ENCODE measurements at regions not wholly inside any gene's neighbourhood (a gene's known extent, or its start where the extent isn't known, plus 50 kb on each side); places are given as distances from the start of the nearest gene placed in this dataset.
"Not testable (repeated sequence)": the region's sequence is repeated elsewhere in the genome, so short reads cannot be mapped to it uniquely, and the experiment has no call there.

DNA sequence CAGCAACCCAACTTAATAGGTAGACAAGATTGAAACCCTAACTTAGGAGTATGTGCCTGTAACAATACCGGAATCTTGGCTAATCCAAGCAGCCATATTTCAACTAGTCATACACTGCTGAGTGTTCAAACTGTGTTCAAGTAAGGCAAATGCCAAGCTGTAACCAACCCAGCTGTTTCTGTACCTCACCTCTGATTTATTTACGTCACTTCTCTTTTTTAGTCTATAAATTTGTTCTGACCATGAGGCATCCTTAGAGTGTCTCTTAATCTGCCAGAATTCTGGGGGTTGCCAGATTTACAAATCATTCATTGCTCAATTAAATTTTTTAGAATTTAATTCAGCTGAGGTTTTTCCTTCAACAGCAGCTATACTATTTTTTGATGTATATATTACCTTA lies 723.2 kb downstream of the CDH18 start:
- no peak for DNase-seq

DNA sequence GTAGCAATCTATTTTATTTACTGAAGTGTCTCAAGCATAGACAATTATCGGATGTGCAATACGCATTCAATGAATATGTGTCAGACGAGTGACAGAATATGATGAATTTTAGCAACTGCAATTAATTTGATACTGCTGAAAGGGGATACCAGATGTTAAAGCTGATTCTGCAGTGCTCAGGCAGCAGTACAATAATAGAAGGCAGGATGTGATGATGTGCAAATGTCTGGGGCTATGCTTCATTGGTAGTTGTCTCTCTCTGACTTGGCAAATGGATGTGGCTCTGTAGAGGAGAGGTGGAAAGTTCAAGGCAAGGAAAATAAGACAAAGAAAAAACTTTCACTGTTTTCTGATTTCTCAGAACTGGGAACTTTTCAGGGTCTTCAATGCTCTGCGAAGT lies 721.2 kb downstream of the CDH18 start:
- DNase-seq: no peak

DNA sequence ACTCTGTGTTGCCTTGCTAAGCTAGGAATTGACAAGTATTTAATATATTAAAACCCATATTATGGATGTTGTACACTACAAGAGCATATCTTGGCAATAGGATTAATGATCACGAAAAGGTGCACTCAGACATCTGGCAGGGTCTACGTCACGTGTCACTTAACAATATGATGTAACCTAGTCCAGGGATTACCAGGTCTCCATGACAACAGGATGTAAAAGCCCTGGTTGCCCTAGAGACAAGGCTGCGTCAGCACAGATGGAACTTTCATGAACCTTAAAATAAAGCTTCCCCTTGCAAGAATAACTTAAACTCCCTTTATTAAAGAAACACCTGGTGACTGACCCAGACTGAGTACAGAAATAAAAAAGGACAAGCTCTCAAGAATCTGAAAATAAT lies 717.8 kb downstream of the CDH18 start:
- peak; percentile 26 for DNase-seq

DNA sequence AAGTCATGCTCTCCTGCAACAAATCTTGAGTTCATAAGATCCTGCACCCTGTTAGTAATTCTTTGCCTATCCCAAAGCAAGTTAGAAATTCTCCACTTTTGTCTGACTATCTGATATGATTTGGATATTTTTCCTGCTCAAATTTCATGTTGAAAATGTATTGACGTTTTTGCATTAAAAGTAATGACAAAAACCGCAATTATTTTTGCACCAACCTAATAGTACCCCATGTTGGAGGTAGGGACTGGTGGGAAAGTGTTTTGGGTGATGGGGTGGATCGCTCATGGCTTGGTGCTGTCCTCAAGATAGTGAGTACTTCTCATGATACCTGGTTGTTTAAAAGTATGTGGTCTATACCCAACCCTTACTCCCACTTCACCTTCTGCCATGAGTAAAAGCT lies 713.4 kb downstream of the CDH18 start:
- no peak for DNase-seq

DNA sequence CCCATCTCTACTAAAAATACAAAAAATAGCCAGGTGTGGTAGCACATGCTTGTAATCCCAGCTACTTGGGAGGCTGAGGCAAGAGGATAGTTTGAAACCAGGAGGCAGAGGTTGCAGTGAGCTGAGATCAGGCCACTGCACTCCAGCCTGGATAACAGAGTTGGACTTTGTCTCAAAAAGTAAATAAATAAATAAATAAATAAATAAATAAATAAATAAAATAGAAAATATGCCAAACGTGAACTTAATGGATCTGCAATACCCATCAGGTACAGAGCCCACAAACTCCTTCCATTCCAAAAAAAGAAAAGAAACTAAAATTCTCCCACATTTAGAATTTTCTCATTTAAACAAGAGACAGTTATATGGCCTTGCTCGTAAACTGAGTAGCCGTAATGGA lies 702.7 kb downstream of the CDH18 start:
- no peak for DNase-seq

DNA sequence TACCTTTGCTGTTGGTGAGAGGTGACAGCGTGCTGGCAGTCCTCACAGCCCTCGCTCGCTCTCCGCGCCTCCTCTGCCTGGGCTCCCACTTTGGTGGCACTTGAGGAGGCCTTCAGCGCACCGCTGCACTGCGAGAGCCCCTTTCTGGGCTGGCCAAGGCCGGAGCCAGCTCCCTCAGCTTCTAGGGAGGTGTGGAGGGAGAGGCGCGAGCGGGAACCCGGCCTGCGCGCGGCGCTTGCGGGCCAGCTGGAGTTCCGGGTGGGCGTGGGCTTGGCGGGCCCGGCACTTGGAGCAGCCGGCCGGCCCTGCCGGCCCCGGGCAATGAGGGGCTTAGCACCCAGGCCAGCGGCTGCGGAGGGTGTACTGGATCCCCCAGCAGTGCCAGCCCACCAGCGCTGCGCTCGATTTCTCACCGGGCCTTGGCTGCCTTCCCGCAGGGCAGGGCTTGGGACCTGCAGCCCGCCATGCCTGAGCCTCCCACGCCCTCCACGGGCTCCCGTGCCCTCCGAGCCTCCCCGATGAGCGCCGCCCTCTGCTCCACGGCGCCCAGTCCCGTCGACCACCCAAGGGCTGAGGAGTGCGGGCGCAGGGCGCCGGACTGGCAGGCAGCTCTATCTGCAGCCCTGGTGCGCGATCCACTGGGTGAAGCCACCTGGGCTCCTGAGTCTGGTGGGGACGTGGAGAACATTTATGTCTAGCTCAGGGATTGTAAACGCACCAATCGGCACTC lies 700.3 kb downstream of the CDH18 start:
- not testable (repeated sequence) for DNase-seq

DNA sequence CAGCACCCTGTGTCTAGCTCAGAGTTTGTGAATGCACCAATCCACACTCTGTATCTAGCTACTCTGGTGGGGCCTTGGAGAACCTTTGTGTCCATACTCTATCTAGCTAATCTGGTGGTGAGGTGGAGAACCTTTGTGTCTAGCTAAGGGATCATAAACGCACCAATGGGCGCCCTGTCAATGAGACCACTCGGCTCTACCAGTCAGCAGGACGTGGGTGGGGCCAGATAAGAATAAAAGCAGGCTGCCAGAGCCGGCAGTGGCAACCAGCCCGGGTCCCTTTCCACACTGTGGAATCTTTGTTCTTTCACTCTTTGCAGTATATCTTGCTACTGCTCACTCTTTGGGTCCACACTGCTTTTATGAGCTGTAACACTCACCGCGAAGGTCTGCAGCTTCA lies 699.7 kb downstream of the CDH18 start:
- DNase-seq: not testable (repeated sequence)

DNA sequence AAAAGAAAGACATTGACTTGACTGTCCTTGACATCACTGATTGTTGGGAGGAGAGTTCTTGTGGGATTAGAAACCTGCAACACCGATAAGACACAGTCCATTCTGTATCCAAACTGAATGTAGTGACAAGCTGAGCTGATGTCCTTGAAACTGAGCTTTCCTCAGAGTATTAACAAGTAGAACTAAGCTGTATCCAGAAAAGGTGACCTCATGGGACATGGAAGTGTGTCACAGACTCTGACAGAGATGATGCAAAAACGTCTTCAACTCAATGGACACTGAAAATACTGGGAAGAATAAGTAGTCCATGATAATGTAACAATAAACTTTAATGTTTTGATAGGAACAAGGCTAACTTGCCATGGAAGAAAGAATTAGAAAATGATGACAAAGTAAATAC lies 690.1 kb downstream of the CDH18 start:
- no peak for DNase-seq

DNA sequence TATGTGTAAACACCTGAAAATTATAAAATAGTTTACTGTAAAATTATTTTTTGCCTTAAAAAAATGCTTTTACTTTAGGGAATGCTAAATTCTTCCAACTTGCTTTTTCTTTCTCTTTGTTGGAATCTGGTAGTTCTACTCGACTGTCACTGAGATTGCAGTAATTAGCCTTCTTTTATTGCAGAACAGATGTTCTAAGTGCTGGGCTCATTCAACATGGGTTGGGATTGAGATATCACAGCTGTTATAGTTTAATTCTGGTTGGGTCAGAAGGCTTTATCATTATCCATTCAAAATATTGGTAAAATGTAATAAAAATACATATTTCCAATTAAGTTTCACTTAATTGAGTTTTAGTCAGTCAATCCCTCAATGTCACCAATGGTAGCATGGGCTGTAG lies 686.7 kb downstream of the CDH18 start:
- DNase-seq: no peak

DNA sequence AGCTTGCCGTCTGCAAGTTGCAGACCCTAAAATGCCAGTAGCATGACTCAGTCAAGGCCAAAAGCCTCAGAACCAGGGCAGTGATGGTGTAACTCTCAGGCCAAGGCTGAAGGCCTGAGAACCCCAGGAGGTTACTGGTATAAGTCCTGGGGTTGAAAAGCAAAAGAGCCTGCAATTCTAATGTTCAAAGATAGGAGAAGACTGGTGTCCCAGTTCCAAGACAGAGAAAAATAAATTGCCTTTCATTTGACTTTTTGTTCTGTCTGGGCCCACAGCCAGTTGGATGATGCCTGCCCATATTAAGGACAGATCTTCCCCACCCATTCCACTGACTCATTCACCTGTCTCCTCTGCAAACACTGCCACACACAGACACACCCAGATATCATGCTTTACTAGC lies 673.2 kb downstream of the CDH18 start:
- no peak for DNase-seq

DNA sequence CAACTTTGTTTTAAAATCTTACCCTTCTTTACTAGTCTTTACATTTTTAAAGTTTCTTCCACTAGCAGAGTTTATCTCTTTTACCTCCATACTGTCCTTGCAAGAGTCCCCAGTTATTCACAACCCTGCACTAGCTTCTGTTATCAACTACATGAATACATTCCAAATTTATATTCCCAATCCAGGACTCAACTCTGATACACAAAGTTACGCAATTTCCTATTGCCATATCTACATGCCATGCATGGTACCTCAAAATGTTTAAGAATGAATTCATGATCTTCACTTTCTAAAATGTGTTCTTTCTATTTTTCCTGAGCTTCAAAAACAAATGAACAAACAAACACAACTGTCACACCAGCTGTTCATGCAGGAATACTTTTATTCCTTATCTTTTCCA lies 668.7 kb downstream of the CDH18 start:
- no peak for DNase-seq

DNA sequence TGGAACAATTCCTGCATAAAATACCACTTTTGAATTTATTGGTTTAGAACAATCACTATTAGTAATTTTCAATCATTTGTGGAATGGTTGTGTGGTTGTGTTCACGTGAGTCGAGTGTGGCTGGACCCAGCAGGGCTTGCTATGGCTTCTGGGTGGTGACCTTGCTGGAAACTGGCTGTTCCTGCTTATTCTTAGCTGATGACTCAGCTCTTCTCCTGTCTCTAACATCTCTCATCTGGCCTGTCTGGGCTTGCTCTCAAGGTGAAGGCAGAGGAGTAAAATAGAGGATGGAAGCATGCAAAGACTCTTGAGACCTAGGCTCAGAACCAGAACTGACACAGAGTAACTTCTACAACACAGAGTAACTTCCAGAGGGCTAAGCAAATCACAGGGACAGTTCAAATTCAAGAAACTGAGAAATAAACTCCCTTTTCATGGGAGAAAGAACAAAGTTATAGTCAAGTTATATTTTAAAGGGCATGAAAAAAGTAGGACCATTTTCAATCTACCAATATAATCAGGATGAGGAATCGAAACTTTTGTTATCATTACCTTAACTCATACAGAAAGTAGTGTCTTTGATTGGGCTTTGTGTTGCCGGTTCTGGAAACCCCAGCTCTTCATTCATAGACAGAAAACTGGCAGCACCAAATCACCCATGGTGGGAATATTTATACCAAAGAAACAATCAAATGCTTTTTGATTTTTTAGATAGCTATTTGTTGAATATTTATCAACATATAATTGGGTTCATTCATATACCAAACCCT lies 665.1 kb downstream of the CDH18 start:
- DNase-seq: no peak

DNA sequence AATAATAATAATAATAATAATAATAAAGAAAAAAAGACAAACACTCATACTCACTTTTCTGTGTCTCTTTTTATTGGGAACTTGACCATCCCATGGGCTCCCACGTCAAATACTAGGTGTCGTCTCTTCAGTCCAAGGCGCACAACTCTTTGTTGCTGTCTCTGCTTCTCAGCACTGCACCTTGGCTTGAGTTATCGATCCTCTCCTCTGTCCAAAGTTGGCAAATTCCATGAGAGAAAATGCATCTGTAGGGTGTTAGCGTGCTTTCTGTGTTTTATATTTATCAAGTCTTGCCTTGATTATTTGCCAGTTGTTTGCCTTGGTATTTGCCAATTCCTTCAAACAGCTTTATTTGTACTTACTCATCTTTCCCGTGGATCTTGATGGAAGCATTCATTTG lies 653.7 kb downstream of the CDH18 start:
- no peak for DNase-seq

DNA sequence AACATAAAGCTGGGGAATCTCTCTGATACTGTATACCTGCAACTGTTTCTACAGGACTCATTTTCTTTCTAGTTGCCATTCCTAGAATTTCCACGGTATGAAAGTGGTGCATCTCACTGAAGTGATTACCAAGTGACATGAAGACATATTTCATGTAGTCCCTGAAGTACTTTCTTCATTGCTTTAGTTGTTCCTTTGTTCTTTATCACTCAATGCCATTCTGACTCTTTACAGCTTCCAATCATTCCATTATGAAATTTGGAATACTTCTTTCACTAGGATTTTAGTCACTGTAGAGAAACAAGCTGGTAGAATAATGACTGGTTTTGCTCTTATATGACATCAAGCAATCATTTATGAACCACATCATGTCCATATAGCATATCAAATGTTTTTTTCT lies 645.1 kb downstream of the CDH18 start:
- no peak for DNase-seq

DNA sequence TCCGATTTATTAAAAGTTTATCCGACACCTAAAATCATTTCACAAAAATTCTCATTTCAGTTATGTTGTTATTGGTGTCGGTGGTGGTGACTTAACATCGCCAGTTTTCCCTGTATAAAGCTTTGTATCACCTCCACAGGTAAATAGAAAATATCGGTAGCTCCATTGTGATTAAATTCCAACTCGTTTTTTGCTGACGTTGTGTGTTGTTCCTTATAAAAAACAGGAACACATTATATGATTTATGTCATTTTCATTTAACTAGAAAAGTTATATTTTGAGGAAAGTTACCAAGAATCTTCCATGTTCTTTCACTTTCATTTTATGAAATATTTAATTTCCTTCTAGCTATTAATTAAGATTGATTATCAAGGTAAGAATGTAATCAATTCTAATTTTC lies 635.9 kb downstream of the CDH18 start:
- no peak for DNase-seq

DNA sequence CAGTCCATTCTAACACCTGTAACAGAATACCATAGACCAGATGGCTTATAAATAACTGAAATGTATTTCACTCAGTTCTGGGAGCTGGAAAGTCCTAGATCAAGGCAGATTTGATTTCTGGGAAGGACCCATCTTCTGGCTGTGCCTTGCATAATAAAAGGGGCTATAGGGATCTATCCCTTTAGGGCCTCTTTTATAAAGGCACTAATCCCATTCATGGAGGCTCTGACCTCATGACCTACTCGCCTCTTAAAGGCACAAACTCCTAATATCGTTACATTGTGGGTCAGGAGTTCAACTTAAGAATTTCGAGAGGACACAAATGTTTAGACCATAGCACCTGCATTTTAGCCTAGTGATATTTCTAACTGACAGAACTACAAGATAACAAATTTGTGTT lies 619.0 kb downstream of the CDH18 start:
- DNase-seq: no peak

DNA sequence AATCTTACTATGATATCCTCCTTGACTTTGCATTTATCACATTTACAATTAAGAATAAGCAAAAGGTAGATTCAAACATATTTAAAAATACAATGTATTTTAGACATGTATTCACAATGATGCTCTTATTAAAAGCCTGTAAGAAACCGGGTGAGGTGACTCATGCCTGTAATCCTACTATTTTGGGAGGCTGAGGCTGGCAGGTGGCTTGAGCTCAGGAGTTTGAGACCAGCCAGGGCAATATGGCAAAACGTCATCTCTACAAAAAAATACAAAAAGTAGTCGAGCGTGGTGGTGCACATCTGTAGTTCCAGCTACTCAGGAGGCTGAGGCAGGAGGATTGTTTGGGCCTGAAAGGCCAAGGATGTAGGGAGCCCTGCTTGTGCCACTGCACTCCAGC lies 618.4 kb downstream of the CDH18 start:
- no peak for DNase-seq

DNA sequence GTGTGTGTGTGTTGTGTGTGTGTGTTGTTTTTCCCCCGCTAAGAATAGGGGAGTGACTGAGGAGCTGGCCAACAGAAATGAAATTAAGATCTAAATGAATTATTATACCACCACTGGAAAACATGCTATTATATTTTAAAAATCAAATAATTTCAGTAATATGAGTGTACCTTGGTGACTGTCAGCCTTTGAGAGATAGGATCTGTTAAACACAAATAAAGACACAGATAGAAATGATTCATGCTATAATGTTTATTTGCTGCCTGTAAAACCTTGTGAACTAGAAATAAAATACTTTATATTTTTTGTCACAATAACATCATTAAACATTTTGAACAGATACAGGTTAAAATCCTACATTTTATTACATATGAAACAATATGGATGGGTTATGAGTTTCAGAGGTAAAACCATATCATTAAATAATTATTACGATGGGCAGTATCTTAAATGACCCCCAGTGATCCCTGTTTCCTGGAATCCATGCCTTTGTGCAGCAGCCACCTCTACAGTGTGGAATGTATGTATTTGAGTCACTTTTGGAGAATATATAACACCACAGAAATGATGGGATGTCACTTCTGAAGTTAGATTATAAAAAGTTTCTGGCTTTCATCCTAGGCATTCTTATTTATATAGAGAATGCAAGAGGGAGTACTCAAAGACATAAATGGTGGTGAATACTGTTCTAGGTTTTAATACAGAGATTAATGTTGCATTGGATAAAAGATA lies 617.2 kb downstream of the CDH18 start:
- DNase-seq: no peak

DNA sequence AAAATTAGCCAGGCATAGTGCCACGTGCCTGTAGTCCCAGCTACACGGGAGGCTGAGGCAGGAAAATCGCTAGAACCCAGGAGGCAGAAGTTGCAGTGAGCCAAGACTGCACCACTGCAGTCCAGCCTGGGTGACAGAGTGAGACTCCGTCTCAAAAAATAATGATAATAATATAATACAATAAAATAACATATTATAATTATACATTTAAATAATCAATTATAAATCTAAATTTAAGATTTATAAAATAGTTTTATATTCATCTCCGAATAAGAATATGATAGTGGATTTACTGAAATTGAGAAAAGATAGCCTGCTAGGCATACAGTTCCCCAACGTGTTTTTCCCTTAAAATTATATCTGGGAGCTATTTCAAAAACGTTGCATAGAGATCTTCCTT lies 599.6 kb downstream of the CDH18 start:
- DNase-seq: no peak

DNA sequence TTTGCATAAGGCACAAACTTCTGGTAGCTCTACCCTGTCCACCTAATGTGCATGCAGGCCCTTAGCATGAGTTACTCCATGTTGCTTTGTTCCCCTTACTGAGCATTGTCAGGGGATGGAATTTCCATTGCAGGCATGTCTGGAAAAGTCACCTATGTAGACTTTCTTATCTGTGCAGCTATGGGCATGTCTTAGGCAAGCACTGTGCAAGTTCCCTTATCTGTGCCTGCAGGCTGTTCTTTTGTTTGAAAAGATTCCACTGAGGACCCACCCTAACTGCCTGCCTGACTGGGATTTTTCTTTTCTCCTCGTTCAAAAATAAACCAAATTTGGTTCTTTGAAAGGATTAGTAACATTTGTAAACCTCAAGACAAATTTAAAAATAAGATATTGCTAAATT lies 587.0 kb downstream of the CDH18 start:
- DNase-seq: no peak

DNA sequence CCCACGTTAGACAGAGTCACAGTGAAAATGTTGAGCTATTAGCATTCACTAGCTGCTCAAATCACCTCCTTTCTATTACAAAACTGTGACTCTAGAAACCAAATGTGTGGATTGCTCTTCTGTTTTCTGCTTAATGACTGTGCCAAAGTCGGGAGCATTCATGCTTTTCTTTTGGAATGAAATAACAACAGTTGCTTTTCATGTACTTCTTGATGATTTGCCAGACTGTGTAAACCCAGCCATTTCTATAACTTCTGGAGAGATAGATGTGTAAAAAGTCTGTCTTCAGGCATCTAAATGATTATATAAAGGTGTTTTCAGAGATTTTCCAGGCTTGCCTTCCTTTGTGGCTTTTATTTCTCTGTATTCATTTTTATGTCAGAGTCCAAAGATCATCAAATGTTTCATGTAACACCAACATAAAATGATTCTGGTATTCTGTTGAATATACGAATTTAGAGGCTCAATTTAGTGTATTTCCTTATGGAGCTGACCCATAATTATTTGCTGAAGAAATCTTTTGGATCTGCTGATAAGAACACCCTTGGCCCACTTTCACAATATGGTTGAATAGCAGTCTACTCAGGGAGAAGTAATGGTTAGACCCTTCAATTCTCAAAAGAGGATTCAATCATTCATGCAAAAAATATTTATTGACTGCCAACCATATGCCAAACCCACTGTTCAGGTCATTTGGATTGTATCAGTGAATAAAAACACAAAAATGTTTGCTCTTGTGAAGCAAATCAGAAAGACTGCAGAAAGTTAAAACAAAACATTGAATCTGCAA lies 581.2 kb downstream of the CDH18 start:
- no peak for DNase-seq

DNA sequence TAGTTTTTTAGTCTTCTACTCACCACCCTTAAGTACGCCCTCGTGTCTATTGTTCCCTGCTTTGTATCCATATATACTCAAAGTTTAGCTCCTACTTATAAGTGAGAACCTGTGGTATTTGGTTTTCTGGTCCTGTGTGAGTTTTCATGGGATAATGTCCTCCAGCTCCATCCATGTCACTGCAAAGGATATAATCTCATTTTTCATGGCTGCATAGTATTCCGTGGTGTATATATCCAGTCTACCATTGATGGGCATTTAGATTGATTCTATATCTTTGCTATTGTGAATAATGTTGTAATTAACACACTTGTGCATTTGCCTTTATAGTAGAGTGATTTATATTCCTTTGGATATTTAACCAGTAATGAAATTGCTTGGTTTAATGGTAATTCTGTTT lies 579.9 kb downstream of the CDH18 start:
- DNase-seq: no peak

DNA sequence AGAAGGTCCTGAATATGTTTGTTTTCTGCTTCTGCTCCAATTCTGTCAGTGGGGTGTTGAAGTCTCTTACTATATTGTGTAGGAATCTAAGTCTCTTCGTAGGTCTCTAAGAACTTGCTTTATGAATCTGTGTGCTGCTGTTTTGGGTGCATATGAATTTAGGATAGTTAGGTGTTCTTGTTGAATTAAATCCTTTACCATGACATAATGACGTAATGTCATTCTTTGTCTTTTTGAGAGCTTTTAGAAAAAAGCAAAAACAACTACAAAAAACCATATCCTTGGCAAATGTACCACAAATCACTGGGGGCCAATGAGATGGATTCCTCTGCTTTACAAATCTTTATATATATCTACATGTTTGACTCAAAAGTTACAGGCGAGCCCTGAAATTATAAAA lies 576.1 kb downstream of the CDH18 start:
- DNase-seq: no peak
